ENCODE measurements at regions not wholly inside any gene's neighbourhood (a gene's known extent, or its start where the extent isn't known, plus 50 kb on each side); places are given as distances from the start of the nearest gene placed in this dataset.

DNA sequence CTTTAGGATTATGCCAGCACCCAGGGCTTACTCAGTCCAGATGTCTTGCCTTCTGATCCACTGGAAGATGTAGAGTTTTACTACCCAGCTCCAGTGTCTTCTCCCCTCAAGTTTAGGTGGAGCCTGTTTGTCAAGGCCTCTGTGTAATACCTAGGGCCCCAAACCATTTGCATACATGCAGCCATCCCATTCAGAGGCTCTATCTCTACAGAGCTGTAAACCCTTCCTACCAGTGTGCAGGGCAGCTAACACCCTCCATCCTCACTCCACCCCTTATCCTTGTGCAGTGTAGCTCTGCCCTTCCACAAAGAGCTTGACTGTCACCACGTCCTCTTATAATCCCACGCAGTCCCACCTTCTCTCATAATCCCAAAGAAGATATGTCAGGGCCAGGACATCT lies 54.6 kb upstream of the GPCPD1 start (continued):
- TF ChIP-seq USF2 (IDR thresholded peaks at IDR 0.05; ENCODE audit: borderline replicate concordance, low read depth, low read length) = no peak

- no peaks in the 10 kb centered on the region for H3K79me2 ChIP-seq (ENCODE audit: insufficient read depth)
- peaks cover under 1% of the 10 kb centered on the region for H3F3A ChIP-seq (replicated peaks; ENCODE audit: insufficient read depth)
- no peak overlapping the region for H3K27ac ChIP-seq (ENCODE audit: low read depth in 2 of 2, low read length in 1 of 2)
- no peak overlapping the region for H2AFZ ChIP-seq (ENCODE audit: low read depth)
- DNase-seq = no peak
- no peaks in the 10 kb centered on the region for H4K20me1 ChIP-seq (ENCODE audit: insufficient read depth)
- TF ChIP-seq, protein P1, sequence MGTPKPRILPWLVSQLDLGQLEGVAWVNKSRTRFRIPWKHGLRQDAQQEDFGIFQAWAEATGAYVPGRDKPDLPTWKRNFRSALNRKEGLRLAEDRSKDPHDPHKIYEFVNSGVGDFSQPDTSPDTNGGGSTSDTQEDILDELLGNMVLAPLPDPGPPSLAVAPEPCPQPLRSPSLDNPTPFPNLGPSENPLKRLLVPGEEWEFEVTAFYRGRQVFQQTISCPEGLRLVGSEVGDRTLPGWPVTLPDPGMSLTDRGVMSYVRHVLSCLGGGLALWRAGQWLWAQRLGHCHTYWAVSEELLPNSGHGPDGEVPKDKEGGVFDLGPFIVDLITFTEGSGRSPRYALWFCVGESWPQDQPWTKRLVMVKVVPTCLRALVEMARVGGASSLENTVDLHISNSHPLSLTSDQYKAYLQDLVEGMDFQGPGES (IDR thresholded peaks at IDR 0.05; ENCODE audit: low read depth, low read length) = no peak
- TF ChIP-seq EP300 (IDR thresholded peaks at IDR 0.05; ENCODE audit: borderline replicate concordance in 1 of 2, low read depth in 1 of 2, low read length in 1 of 2) (no peak), USF2 (IDR thresholded peaks at IDR 0.05; ENCODE audit: borderline replicate concordance, low read depth, low read length) (no peak), NRF1 (IDR thresholded peaks at IDR 0.05; ENCODE audit: low read depth, low read length) (no peak), MEF2A (IDR thresholded peaks at IDR 0.05; ENCODE audit: borderline replicate concordance, low read depth) (no peak), NFIC (IDR thresholded peaks at IDR 0.05; ENCODE audit: borderline replicate concordance) (no peak), TCF12 (IDR thresholded peaks at IDR 0.05) (no peak)
- TF ChIP-seq, protein P2, sequence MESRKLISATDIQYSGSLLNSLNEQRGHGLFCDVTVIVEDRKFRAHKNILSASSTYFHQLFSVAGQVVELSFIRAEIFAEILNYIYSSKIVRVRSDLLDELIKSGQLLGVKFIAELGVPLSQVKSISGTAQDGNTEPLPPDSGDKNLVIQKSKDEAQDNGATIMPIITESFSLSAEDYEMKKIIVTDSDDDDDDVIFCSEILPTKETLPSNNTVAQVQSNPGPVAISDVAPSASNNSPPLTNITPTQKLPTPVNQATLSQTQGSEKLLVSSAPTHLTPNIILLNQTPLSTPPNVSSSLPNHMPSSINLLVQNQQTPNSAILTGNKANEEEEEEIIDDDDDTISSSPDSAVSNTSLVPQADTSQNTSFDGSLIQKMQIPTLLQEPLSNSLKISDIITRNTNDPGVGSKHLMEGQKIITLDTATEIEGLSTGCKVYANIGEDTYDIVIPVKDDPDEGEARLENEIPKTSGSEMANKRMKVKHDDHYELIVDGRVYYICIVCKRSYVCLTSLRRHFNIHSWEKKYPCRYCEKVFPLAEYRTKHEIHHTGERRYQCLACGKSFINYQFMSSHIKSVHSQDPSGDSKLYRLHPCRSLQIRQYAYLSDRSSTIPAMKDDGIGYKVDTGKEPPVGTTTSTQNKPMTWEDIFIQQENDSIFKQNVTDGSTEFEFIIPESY (IDR thresholded peaks at IDR 0.05; ENCODE audit: borderline replicate concordance, low read depth) = no peak
- no peaks in the 10 kb centered on the region for H3K9me3 ChIP-seq
- H3K9ac ChIP-seq = no peak overlapping the region
- H3K4me1 ChIP-seq (ENCODE audit: control insufficient read depth in 1 of 2, insufficient read depth in 2 of 2, low read depth in 1 of 2, low read length in 1 of 2) = peaks cover 0 to 14% of the 10 kb centered on the region in 2 experiments; a peak in 2 of 4 replicates
- no peak overlapping the region for H3K4me3 ChIP-seq (ENCODE audit: low read depth in 2 of 2, low read length in 1 of 2)
- H3K36me3 ChIP-seq (replicated peaks in 1 of 2; ENCODE audit: control insufficient read depth in 1 of 2, insufficient read depth in 2 of 2, low read length in 1 of 2) = no peaks in the 10 kb centered on the region
- CTCF ChIA-PET = no interaction called here
- no peak overlapping the region for H3K4me2 ChIP-seq
- POLR2A ChIA-PET = no interaction called here
- 80% methylated on average over 5 of the region's 5 CpGs for WGBS (ENCODE audit: low lambda C conversion rate)
- H3K9me2 ChIP-seq = no peaks in the 10 kb centered on the region
- no peaks in the 10 kb centered on the region; the same call in 1 of the 2 replicates for H3K27me3 ChIP-seq (ENCODE audit: insufficient read depth)
Measured at GRCh38 chr20:5663396-5663795, 52.6 kb upstream of the GPCPD1 start.

- no peak overlapping the region for H3K27ac ChIP-seq (ENCODE audit: low read depth in 2 of 2, low read length in 1 of 2)
- ChIA-PET POLR2A (no interaction called here), CTCF (no interaction called here)
- H3K27me3 ChIP-seq (ENCODE audit: insufficient read depth) = no peaks in the 10 kb centered on the region; the same call in 1 of the 2 replicates
- DNase-seq = no peak
- H3K36me3 ChIP-seq (replicated peaks in 1 of 2; ENCODE audit: control insufficient read depth in 1 of 2, insufficient read depth in 2 of 2, low read length in 1 of 2) = no peaks in the 10 kb centered on the region
- no peak overlapping the region for H2AFZ ChIP-seq (ENCODE audit: low read depth)
- no peak overlapping the region for H3K4me2 ChIP-seq
- no peaks in the 10 kb centered on the region for H3K9me2 ChIP-seq
- no peaks in the 10 kb centered on the region for H4K20me1 ChIP-seq (ENCODE audit: insufficient read depth)
- no peak overlapping the region for H3K9ac ChIP-seq
- no peak overlapping the region for H3K4me3 ChIP-seq (ENCODE audit: low read depth in 2 of 2, low read length in 1 of 2)
- WGBS (ENCODE audit: low lambda C conversion rate) = 85% methylated on average over 2 of the region's 2 CpGs
- no peaks in the 10 kb centered on the region for H3K79me2 ChIP-seq (ENCODE audit: insufficient read depth)
- H3K9me3 ChIP-seq = no peaks in the 10 kb centered on the region
- peaks cover 3% of the 10 kb centered on the region for H3F3A ChIP-seq (replicated peaks; ENCODE audit: insufficient read depth)
- peaks cover 0 to 20% of the 10 kb centered on the region in 2 experiments; a peak in 2 of 4 replicates for H3K4me1 ChIP-seq (ENCODE audit: control insufficient read depth in 1 of 2, insufficient read depth in 2 of 2, low read depth in 1 of 2, low read length in 1 of 2)
- TF ChIP-seq FOXJ3 (CRISPR knock-in tag; IDR thresholded peaks at IDR 0.05) = no peak
- no peak for TF ChIP-seq TCF12 (IDR thresholded peaks at IDR 0.05)
- no peak for TF ChIP-seq JUND (IDR thresholded peaks at IDR 0.05)
- no peak for TF ChIP-seq REST (IDR thresholded peaks at IDR 0.05; ENCODE audit: low read depth, low read length)
- TF ChIP-seq, protein P2 (IDR thresholded peaks at IDR 0.05; ENCODE audit: borderline replicate concordance, low read depth) = no peak
- no peak for TF ChIP-seq PBX3 (IDR thresholded peaks at IDR 0.05)
- TF ChIP-seq RAD21 (IDR thresholded peaks at IDR 0.05; ENCODE audit: low read length) = no peak
Measured at GRCh38 chr20:5662769-5663168, 52.0 kb upstream of the GPCPD1 start.

Measured in SK-N-SH (cell line).